CD4-positive, alpha-beta T cell (primary cell): ENCODE measurements at regions not wholly inside any gene's neighbourhood (a gene's known extent, or its start where the extent isn't known, plus 50 kb on each side); places are given as distances from the start of the nearest gene placed in this dataset.

ENCODE experiments used
- ATAC-seq: fragments of 200-7000 bp; cut with Tn5 transposase; one replicate; pipeline ENCODE4 v1.10.0; 2022; ENCODE audit warnings: mild to moderate bottlenecking; ENCODE audit not compliant: poor library complexity
- CTCF ChIA-PET: fragments of 350-600 bp; sonication (Branson Sonifier 250); formaldehyde crosslinking; loops from one replicate; lab custom pipeline; 2021; ENCODE audit warnings: antibody characterized with exemption, inconsistent platforms; lab: Charles Lee
- POLR2A ChIA-PET: fragments of 350-600 bp; sonication (Branson Sonifier 250); formaldehyde crosslinking; loops from one replicate; lab custom pipeline; 2021; ENCODE audit warnings: antibody characterized with exemption, inconsistent platforms; lab: Charles Lee
- DNase-seq, 14 experiments: peaks; one replicate each; pipeline ENCODE4 v3.0.0-alpha.2; 2013 to 2020; ENCODE audit warnings: mixed read lengths in 2 of 14
- H3K27ac ChIP-seq, 2 donors: one replicate each; pipeline versions ENCODE4 v1.5.1 to v1.7.0; 2013; ENCODE audit warnings: low read length in 2 of 2, low read depth in 1 of 2, mild to moderate bottlenecking in 1 of 2
- H3K27me3 ChIP-seq, 2 experiments: 1 replicate in 1 of 2; 2 replicates in 1 of 2; pipeline versions ENCODE4 v1.6.1 to v1.7.0; 2013; ENCODE audit warnings: low read length in 2 of 2, control low read depth in 1 of 2, mild to moderate bottlenecking in 1 of 2, moderate library complexity in 1 of 2; ENCODE audit not compliant: insufficient read depth in 2 of 2, control insufficient read depth in 1 of 2
- H3K36me3 ChIP-seq: one replicate; pipeline ENCODE4 v1.6.1; 2013; ENCODE audit warnings: low read length, control low read depth; ENCODE audit not compliant: insufficient read depth
- H3K4me1 ChIP-seq: one replicate; pipeline ENCODE4 v1.6.1; 2013; ENCODE audit warnings: low read length, control low read depth; ENCODE audit not compliant: insufficient read depth
- H3K4me3 ChIP-seq: one replicate; pipeline ENCODE4 v1.5.1; 2013; ENCODE audit warnings: mild to moderate bottlenecking, low read length, moderate library complexity
- H3K9me3 ChIP-seq, 2 experiments: 1 replicate in 1 of 2; 2 replicates in 1 of 2; pipeline versions ENCODE4 v1.6.1 to v1.7.0; 2013; ENCODE audit warnings: low read length in 2 of 2, mild to moderate bottlenecking in 2 of 2, control low read depth in 1 of 2, moderate library complexity in 1 of 2; ENCODE audit not compliant: control insufficient read depth in 1 of 2, insufficient read depth in 1 of 2
- H3K27ac Mint-ChIP-seq: one replicate; pipeline ENCODE4 v1.8.0; 2020; ENCODE audit warnings: mixed read lengths
- H3K27me3 Mint-ChIP-seq: one replicate; pipeline ENCODE4 v1.8.0; 2021; ENCODE audit warnings: mixed read lengths
- H3K36me3 Mint-ChIP-seq: one replicate; pipeline ENCODE4 v1.8.0; 2021; ENCODE audit warnings: low read depth, mixed read lengths
- H3K4me1 Mint-ChIP-seq: one replicate; pipeline ENCODE4 v1.8.0; 2021; ENCODE audit warnings: low read depth, mixed read lengths
- H3K4me3 Mint-ChIP-seq: one replicate; pipeline ENCODE4 v1.8.0; 2020; ENCODE audit warnings: mild to moderate bottlenecking, mixed read lengths
- H3K9me3 Mint-ChIP-seq: one replicate; pipeline ENCODE4 v1.8.0; 2020; ENCODE audit warnings: mixed read lengths
- intact Hi-C, 2 experiments: fragments of 100-400 bp; cut with DNase I in 1 of 2; cut with micrococcal nuclease in 1 of 2; formaldehyde crosslinking; loops; one replicate each; pipeline versions ENCODE4 v1.15.1 to v1.9.0; 2023 to 2025; cut with DNase I, micrococcal nuclease
- TF ChIP-seq, protein P1 (sequence below): fragments of 200-600 bp; IDR thresholded peaks from one replicate; pipeline ENCODE4 v1.8.0; 2022; ENCODE audit warnings: antibody characterized with exemption, mild to moderate bottlenecking

GRCh38 chr17:70343114-70343513 lies 173.8 kb downstream of the KCNJ2 start:
- Histone ChIP-seq H3K36me3 (no peaks in the 10 kb centered on the region), H3K27ac (no peak overlapping the region), H3K9me3 (peaks cover 0 to 3% of the 10 kb centered on the region in 2 experiments), H3K27me3 (no peaks in the 10 kb centered on the region), H3K4me3 (no peak overlapping the region), H3K4me1 (no peaks in the 10 kb centered on the region)
- Mint-ChIP-seq H3K36me3 (no peaks in the 10 kb centered on the region), H3K27me3 (no peaks in the 10 kb centered on the region), H3K27ac (no peak overlapping the region), H3K9me3 (no peaks in the 10 kb centered on the region), H3K4me3 (no peak overlapping the region), H3K4me1 (peaks cover 17% of the 10 kb centered on the region)
- intact Hi-C loops: no loop called here
- TF ChIP-seq, protein P1, sequence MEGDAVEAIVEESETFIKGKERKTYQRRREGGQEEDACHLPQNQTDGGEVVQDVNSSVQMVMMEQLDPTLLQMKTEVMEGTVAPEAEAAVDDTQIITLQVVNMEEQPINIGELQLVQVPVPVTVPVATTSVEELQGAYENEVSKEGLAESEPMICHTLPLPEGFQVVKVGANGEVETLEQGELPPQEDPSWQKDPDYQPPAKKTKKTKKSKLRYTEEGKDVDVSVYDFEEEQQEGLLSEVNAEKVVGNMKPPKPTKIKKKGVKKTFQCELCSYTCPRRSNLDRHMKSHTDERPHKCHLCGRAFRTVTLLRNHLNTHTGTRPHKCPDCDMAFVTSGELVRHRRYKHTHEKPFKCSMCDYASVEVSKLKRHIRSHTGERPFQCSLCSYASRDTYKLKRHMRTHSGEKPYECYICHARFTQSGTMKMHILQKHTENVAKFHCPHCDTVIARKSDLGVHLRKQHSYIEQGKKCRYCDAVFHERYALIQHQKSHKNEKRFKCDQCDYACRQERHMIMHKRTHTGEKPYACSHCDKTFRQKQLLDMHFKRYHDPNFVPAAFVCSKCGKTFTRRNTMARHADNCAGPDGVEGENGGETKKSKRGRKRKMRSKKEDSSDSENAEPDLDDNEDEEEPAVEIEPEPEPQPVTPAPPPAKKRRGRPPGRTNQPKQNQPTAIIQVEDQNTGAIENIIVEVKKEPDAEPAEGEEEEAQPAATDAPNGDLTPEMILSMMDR: no peak
- ATAC-seq (no peak), DNase-seq (no peak)
- ChIA-PET CTCF (no interaction called here), POLR2A (no interaction called here)

DNA sequence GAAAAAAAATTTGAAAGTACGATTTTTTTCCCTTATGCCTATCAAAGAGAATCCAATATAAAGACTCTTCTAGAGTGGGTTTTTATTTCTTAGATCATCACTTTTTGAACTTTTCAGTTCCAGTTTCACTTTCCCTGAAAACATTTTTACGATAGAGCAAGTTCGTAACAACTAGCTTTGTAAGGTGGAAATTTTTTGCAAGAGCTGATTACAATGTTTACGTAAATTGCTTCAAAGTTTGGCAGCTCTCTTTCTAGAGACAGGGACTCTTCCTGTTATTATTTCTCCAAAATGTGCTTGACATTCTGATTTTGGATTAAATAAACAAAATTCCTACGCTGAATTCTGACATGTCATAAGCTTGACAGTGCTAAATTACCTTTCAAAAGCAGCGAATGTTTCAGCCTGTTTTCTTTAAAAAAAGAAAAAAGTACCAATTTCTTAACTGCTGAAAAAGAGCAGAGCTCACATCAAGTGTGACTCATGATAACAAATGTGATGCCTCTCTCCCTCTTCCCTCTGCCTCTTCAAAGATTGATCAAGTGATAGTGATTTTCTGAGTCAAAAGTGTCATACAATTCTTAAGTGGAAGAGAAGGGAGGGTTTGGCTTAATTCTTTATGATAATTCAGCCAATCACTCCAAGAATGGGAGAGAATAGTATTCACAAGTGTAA lies 175.2 kb downstream of the KCNJ2 start:
- ATAC-seq: no peak
- Histone ChIP-seq H3K4me3 (no peak overlapping the region), H3K4me1 (no peaks in the 10 kb centered on the region), H3K27me3 (no peaks in the 10 kb centered on the region), H3K9me3 (peaks cover 0 to 3% of the 10 kb centered on the region in 2 experiments), H3K36me3 (no peaks in the 10 kb centered on the region), H3K27ac (no peak overlapping the region)
- CTCF ChIA-PET: no interaction called here
- DNase-seq: peak in 3 of 14 experiments; percentile 3 to 9 (median 6)
- Mint-ChIP-seq H3K9me3 (no peaks in the 10 kb centered on the region), H3K27ac (no peak overlapping the region), H3K4me1 (peaks cover 17% of the 10 kb centered on the region), H3K4me3 (peak overlapping the region; percentile 55), H3K27me3 (no peaks in the 10 kb centered on the region), H3K36me3 (no peaks in the 10 kb centered on the region)
- intact Hi-C loops: no loop called here
- POLR2A ChIA-PET: no interaction called here
- TF ChIP-seq, protein P1: no peak

- ChIA-PET POLR2A (no interaction called here), CTCF (no interaction called here)
- Histone ChIP-seq H3K36me3 (no peaks in the 10 kb centered on the region), H3K9me3 (peaks cover 0 to 3% of the 10 kb centered on the region in 2 experiments), H3K27me3 (no peaks in the 10 kb centered on the region), H3K27ac (no peak overlapping the region), H3K4me3 (no peak overlapping the region), H3K4me1 (no peaks in the 10 kb centered on the region)
- Mint-ChIP-seq H3K27ac (no peak overlapping the region), H3K4me1 (peaks cover 17% of the 10 kb centered on the region), H3K36me3 (no peaks in the 10 kb centered on the region), H3K4me3 (no peak overlapping the region), H3K9me3 (no peaks in the 10 kb centered on the region), H3K27me3 (no peaks in the 10 kb centered on the region)
- intact Hi-C loops: no loop called here
- ATAC-seq (no peak), DNase-seq (no peak)
- TF ChIP-seq, protein P1: no peak
These were observed 175.7 kb downstream of the KCNJ2 start for GRCh38 chr17:70345061-70345460.
